IMR-90 (cell line): ENCODE measurements at regions not wholly inside any gene's neighbourhood (a gene's known extent, or its start where the extent isn't known, plus 50 kb on each side); places are given as distances from the start of the nearest gene placed in this dataset.

Source experiments
- ATAC-seq: fragments of 200-7000 bp; cut with Tn5 transposase; 2 replicates; pipeline ENCODE4 v1.9.1; 2020; ENCODE audit warnings: low read depth, mild to moderate bottlenecking, moderate library complexity
- BruUV-seq: library from RNA; stranded (reverse); fragments of 400-500 nt; replicated peaks from 2 replicates; lab custom pipeline; 2021; lab: Mats Ljungman, UMichigan
- CTCF ChIA-PET: fragments of 300-600 bp; formaldehyde crosslinking; extraction: SDS; loops from one replicate; lab custom pipeline; 2021; ENCODE audit warnings: antibody characterized with exemption; lab: Yijun Ruan, JAX
- POLR2A ChIA-PET: fragments of 300-600 bp; sonication (Branson Sonifier 250); formaldehyde crosslinking; loops from one replicate; lab custom pipeline; 2022; ENCODE audit warnings: antibody characterized with exemption; ENCODE audit not compliant: unreplicated experiment; lab: Charles Lee
- DNase-seq: peaks from one replicate; pipeline ENCODE4 v3.0.0; 2013
- H2AFZ ChIP-seq: replicated peaks from 2 replicates; pipeline ENCODE3; 2013; ENCODE audit warnings: low read length, mild to moderate bottlenecking; ENCODE audit not compliant: poor library complexity
- H2AK5ac ChIP-seq: 2 replicates; pipeline ENCODE4 v1.6.1; 2013; ENCODE audit warnings: low read depth, low read length, inconsistent platforms
- H2AK9ac ChIP-seq: replicated peaks from 2 replicates; pipeline ENCODE3; 2013; ENCODE audit warnings: mild to moderate bottlenecking, low read depth, low read length, moderate library complexity; ENCODE audit not compliant: poor library complexity
- H2BK120ac ChIP-seq: 2 replicates; pipeline ENCODE4 v1.6.1; 2013; ENCODE audit warnings: low read depth, low read length, inconsistent platforms
- H2BK15ac ChIP-seq: 3 replicates; pipeline ENCODE4 v1.6.1; 2013; ENCODE audit warnings: low read depth, low read length, inconsistent platforms
- H2BK20ac ChIP-seq: 2 replicates; pipeline ENCODE4 v1.6.1; 2013; ENCODE audit warnings: low read depth, mild to moderate bottlenecking, inconsistent platforms, low read length, moderate library complexity
- H2BK5ac ChIP-seq: 2 replicates; pipeline ENCODE4 v1.6.1; 2013; ENCODE audit warnings: mild to moderate bottlenecking, low read depth, low read length, inconsistent platforms; ENCODE audit not compliant: poor library complexity, severe bottlenecking
- H3K14ac ChIP-seq: replicated peaks from 2 replicates; pipeline ENCODE4 v1.6.1; 2013; ENCODE audit warnings: low read depth, low read length, inconsistent platforms
- H3K18ac ChIP-seq: 2 replicates; pipeline ENCODE4 v1.6.1; 2013; ENCODE audit warnings: low read depth, low read length, control low read depth
- H3K23ac ChIP-seq: 2 replicates; pipeline ENCODE4 v1.6.1; 2013; ENCODE audit warnings: low read depth, low read length, inconsistent platforms
- H3K27ac ChIP-seq: 2 replicates; pipeline ENCODE4 v1.5.1; 2013; ENCODE audit warnings: mild to moderate bottlenecking, control low read depth, low read length; ENCODE audit not compliant: insufficient read depth
- H3K27me3 ChIP-seq: 2 replicates; pipeline ENCODE4 v1.6.1; 2013; ENCODE audit warnings: low read length; ENCODE audit not compliant: control insufficient read depth, insufficient read depth
- H3K36me3 ChIP-seq: 2 replicates; pipeline ENCODE4 v1.6.1; 2013; ENCODE audit warnings: low read length, mixed read lengths; ENCODE audit not compliant: control insufficient read depth, insufficient read depth
- H3K4ac ChIP-seq: 2 replicates; pipeline ENCODE4 v1.6.1; 2013; ENCODE audit warnings: low read depth, low read length, inconsistent platforms
- H3K4me1 ChIP-seq: 2 replicates; pipeline ENCODE4 v1.6.1; 2013; ENCODE audit warnings: low read length, mixed read lengths; ENCODE audit not compliant: control insufficient read depth, insufficient read depth
- H3K4me2 ChIP-seq: 2 replicates; pipeline ENCODE4 v1.6.1; 2013; ENCODE audit warnings: low read depth, mild to moderate bottlenecking, control low read depth, low read length, moderate library complexity
- H3K4me3 ChIP-seq: 2 replicates; pipeline ENCODE4 v1.5.1; 2013; ENCODE audit warnings: low read depth, mild to moderate bottlenecking, control low read depth, low read length, moderate library complexity; ENCODE audit not compliant: insufficient read depth
- H3K56ac ChIP-seq: 2 replicates; pipeline ENCODE4 v1.6.1; 2013; ENCODE audit warnings: low read length, inconsistent platforms; ENCODE audit not compliant: insufficient read depth; ENCODE audit errors: extremely low read depth
- H3K79me1 ChIP-seq, 2 experiments: 2 replicates each; pipeline ENCODE4 v1.6.1; 2013; ENCODE audit warnings: low read length in 2 of 2, inconsistent platforms in 1 of 2, low read depth in 1 of 2
- H3K9ac ChIP-seq: 2 replicates; pipeline ENCODE4 v1.6.1; 2013; ENCODE audit warnings: low read depth, low read length, control low read depth
- H3K9me1 ChIP-seq: 2 replicates; pipeline ENCODE4 v1.6.1; 2013; ENCODE audit warnings: low read length, inconsistent platforms; ENCODE audit not compliant: insufficient read depth
- H3K9me3 ChIP-seq: 2 replicates; pipeline ENCODE4 v1.6.1; 2013; ENCODE audit warnings: low read length; ENCODE audit not compliant: control insufficient read depth, insufficient read depth
- H4K20me1 ChIP-seq: 2 replicates; pipeline ENCODE4 v1.6.1; 2013; ENCODE audit warnings: low read length, inconsistent platforms; ENCODE audit not compliant: insufficient read depth
- H4K5ac ChIP-seq: 2 replicates; pipeline ENCODE4 v1.6.1; 2013; ENCODE audit warnings: mild to moderate bottlenecking, low read depth, low read length, control low read depth
- H4K8ac ChIP-seq, 2 experiments: 2 replicates each; pipeline ENCODE4 v1.6.1; 2013; ENCODE audit warnings: low read depth in 2 of 2, low read length in 2 of 2, control low read depth in 1 of 2, inconsistent platforms in 1 of 2
- H4K91ac ChIP-seq: 2 replicates; pipeline ENCODE4 v1.6.1; 2013; ENCODE audit warnings: low read depth, low read length, inconsistent platforms; ENCODE audit not compliant: insufficient read depth
- MAFK ChIP-seq: IDR thresholded peaks from 2 replicates; pipeline ENCODE4 v1.6.1; 2012; ENCODE audit warnings: low read depth, low read length, improper control_type of control experiment
- RAD21 ChIP-seq: IDR thresholded peaks from 2 replicates; pipeline ENCODE4 v1.6.1; 2012; ENCODE audit warnings: low read length, improper control_type of control experiment
- WGBS, 2 experiments: methylation state at CpG; one replicate each; pipeline versions ENCODE4 v1.1.5 to v1.1.7; 2013; ENCODE audit warnings: missing lambda C conversion rate in 2 of 2; ENCODE audit not compliant: insufficient read length in 1 of 2; ENCODE audit errors: extremely low coverage in 2 of 2; 5-methylcytosine and 5-hydroxymethylcytosine counted together
- dilution Hi-C: fragments of 300-500 bp; cut with HindIII; formaldehyde crosslinking; loops from one replicate; pipeline ENCODE4 v1.14.3; 2018; ENCODE audit warnings: low sequenced_read_pairs; ENCODE audit not compliant: unreplicated experiment
- in situ Hi-C: fragments of 300-500 bp; cut with MboI; formaldehyde crosslinking; loops from 3 replicates; pipeline ENCODE4 v1.14.3; 2019; ENCODE audit warnings: low sequenced_read_pairs, inconsistent platforms, mixed read lengths
- intact Hi-C: fragments of 100-400 bp; cut with micrococcal nuclease; formaldehyde crosslinking; loops from 2 replicates; pipeline ENCODE4 v1.10.0; 2022
- TF ChIP-seq, protein P1 (sequence below): conservative IDR thresholded peaks from 2 replicates; pipeline ENCODE4 v1.5.1; 2012; ENCODE audit warnings: mild to moderate bottlenecking, low read depth, low read length, improper control_type of control experiment

- dilution Hi-C loops (no loop called here), in situ Hi-C loops (no loop called here), intact Hi-C loops (no loop called here)
- TF ChIP-seq, protein P1, sequence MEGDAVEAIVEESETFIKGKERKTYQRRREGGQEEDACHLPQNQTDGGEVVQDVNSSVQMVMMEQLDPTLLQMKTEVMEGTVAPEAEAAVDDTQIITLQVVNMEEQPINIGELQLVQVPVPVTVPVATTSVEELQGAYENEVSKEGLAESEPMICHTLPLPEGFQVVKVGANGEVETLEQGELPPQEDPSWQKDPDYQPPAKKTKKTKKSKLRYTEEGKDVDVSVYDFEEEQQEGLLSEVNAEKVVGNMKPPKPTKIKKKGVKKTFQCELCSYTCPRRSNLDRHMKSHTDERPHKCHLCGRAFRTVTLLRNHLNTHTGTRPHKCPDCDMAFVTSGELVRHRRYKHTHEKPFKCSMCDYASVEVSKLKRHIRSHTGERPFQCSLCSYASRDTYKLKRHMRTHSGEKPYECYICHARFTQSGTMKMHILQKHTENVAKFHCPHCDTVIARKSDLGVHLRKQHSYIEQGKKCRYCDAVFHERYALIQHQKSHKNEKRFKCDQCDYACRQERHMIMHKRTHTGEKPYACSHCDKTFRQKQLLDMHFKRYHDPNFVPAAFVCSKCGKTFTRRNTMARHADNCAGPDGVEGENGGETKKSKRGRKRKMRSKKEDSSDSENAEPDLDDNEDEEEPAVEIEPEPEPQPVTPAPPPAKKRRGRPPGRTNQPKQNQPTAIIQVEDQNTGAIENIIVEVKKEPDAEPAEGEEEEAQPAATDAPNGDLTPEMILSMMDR, result no peak
- TF ChIP-seq MAFK (no peak), RAD21 (no peak)
- ATAC-seq, result no peak
- 83% methylated on average over 5 of the region's 14 CpGs; no CpG with 5 or more reads in 1 of the 2 experiments for WGBS, 2 experiments
- no peak for DNase-seq
- ChIA-PET CTCF (interaction anchor here (0.6 kb wide), 1 partner anchor 197 kb away, joined by 3 read pairs; no protein-coding TSS in a partner anchor), POLR2A (no interaction called here)
- peak overlapping the region; percentile 23; the same call in 1 of the 2 replicates for H2BK120ac ChIP-seq
- no peaks in the 10 kb centered on the region for H3K9me1 ChIP-seq
- no peak overlapping the region for H2BK5ac ChIP-seq
- H2AK9ac ChIP-seq, result no peak overlapping the region
- H3K27ac ChIP-seq, result no peak overlapping the region
- BruUV-seq, result no TSS peak
- H3K27me3 ChIP-seq, result peaks cover 11% of the 10 kb centered on the region; the same call in 1 of the 2 replicates
- no peaks in the 10 kb centered on the region for H3K4me1 ChIP-seq
- no peak overlapping the region for H4K91ac ChIP-seq
- H4K20me1 ChIP-seq, result no peaks in the 10 kb centered on the region
- H2AFZ ChIP-seq, result no peak overlapping the region
- H3K9ac ChIP-seq, result no peak overlapping the region
- H3K4me2 ChIP-seq, result no peak overlapping the region
- H2AK5ac ChIP-seq, result no peak overlapping the region
- H3K23ac ChIP-seq, result no peak overlapping the region
- no peak overlapping the region for H2BK15ac ChIP-seq
- no peak overlapping the region; the same call in 1 of the 2 replicates for H3K18ac ChIP-seq
- H3K36me3 ChIP-seq, result no peaks in the 10 kb centered on the region
- no peak overlapping the region for H4K8ac ChIP-seq
- no peaks in the 10 kb centered on the region for H3K79me1 ChIP-seq
- no peak overlapping the region for H3K56ac ChIP-seq
- H3K4me3 ChIP-seq, result no peak overlapping the region
- no peak overlapping the region for H2BK20ac ChIP-seq
- H3K4ac ChIP-seq, result no peak overlapping the region
- no peak overlapping the region; the same call in 1 of the 2 replicates for H4K5ac ChIP-seq
- no peaks in the 10 kb centered on the region for H3K9me3 ChIP-seq
- H3K14ac ChIP-seq, result no peak overlapping the region
Measured at GRCh38 chr1:228937851-228938536, 202.7 kb downstream of the RHOU start.
